GM12878 (cell line): ENCODE measurements at regions not wholly inside any gene's neighbourhood (a gene's known extent, or its start where the extent isn't known, plus 50 kb on each side); places are given as distances from the start of the nearest gene placed in this dataset.

Experiments
- ATAC-seq: fragments of 200-7000 bp; cut with Tn5 transposase; 3 replicates; pipeline ENCODE4 v1.9.1; 2020; ENCODE audit warnings: mild to moderate bottlenecking, moderate library complexity
- BruUV-seq: library from RNA; stranded (reverse); fragments of 400-500 nt; replicated peaks from 2 replicates; lab custom pipeline; 2021; lab: Mats Ljungman, UMichigan
- CTCF ChIA-PET: fragments of 300-600 bp; sonication (Branson Sonifier 250); formaldehyde crosslinking; extraction: SDS; loops from one replicate; lab custom pipeline; 2021; ENCODE audit warnings: inconsistent platforms; lab: Yijun Ruan, JAX
- POLR2A ChIA-PET: fragments of 350-600 bp; formaldehyde crosslinking; extraction: SDS; loops from one replicate; lab custom pipeline; 2021; ENCODE audit warnings: inconsistent platforms; lab: Charles Lee
- RAD21 ChIA-PET: fragments of 300-600 bp; sonication (Branson Sonifier 250); formaldehyde crosslinking; loops from one replicate; lab custom pipeline; 2023; ENCODE audit warnings: antibody characterized with exemption; ENCODE audit not compliant: unreplicated experiment; lab: Charles Lee
- SMC1A ChIA-PET: fragments of 300-600 bp; sonication (Branson Sonifier 250); formaldehyde crosslinking; loops from one replicate; lab custom pipeline; 2023; ENCODE audit not compliant: unreplicated experiment, uncharacterized antibody; lab: Charles Lee
- DNase-seq: peaks from one replicate; pipeline ENCODE4 v3.0.0-alpha.2; 2011; ENCODE audit warnings: low read depth, low spot score
- FAIRE-seq: peaks from 3 replicates; lab custom pipeline; 2011; peaks lifted over from hg19 to GRCh38; lab: Jason Lieb, UNC
- H2AFZ ChIP-seq: 2 replicates; pipeline ENCODE4 v1.6.0; 2011; ENCODE audit warnings: low read depth, low read length, control low read depth; ENCODE audit not compliant: control insufficient read depth
- H3K27ac ChIP-seq: 2 replicates; pipeline ENCODE4 v1.5.1; 2011; ENCODE audit warnings: control low read depth; ENCODE audit not compliant: control insufficient read depth, insufficient read depth
- H3K27me3 ChIP-seq, 2 experiments: replicated peaks in 1 of 2; 2 replicates each; pipeline versions ENCODE4 v1.6.0 to v1.6.1; 2011; ENCODE audit warnings: low read length in 1 of 2; ENCODE audit not compliant: control insufficient read depth in 2 of 2, insufficient read depth in 2 of 2
- H3K36me3 ChIP-seq, 2 experiments: 2 replicates each; pipeline ENCODE4 v1.5.1; 2011; ENCODE audit warnings: low read length in 1 of 2; ENCODE audit not compliant: control insufficient read depth in 2 of 2, insufficient read depth in 2 of 2
- H3K4me1 ChIP-seq: 2 replicates; pipeline ENCODE4 v1.6.1; 2011; ENCODE audit warnings: mild to moderate bottlenecking, low read length, moderate library complexity, mixed read lengths; ENCODE audit not compliant: control insufficient read depth, insufficient read depth
- H3K4me2 ChIP-seq: 2 replicates; pipeline ENCODE4 v1.6.0; 2011; ENCODE audit warnings: control low read depth; ENCODE audit not compliant: control insufficient read depth, insufficient read depth
- H3K4me3 ChIP-seq: fragments of 200-600 bp; sonication (generic); 2 replicates; pipeline ENCODE4 v1.5.1; 2016
- H3K79me2 ChIP-seq: 2 replicates; pipeline ENCODE4 v1.6.0; 2011; ENCODE audit warnings: low read length; ENCODE audit not compliant: control insufficient read depth, insufficient read depth
- H3K9ac ChIP-seq: 2 replicates; pipeline ENCODE4 v1.8.0; 2011; ENCODE audit warnings: low read length, control low read depth, mixed read lengths; ENCODE audit not compliant: control insufficient read depth, insufficient read depth
- H3K9me3 ChIP-seq: replicated peaks from 3 replicates; pipeline ENCODE4 v1.5.1; 2011; ENCODE audit warnings: mild to moderate bottlenecking, low read length; ENCODE audit not compliant: control insufficient read depth, insufficient read depth
- H4K20me1 ChIP-seq: 2 replicates; pipeline ENCODE4 v1.6.0; 2011; ENCODE audit not compliant: control insufficient read depth, insufficient read depth
- CTCF ChIP-seq, 3 experiments: IDR thresholded peaks in 2 of 3; conservative IDR thresholded peaks in 1 of 3; 2 replicates each; pipeline ENCODE4 v1.5.1; 2011; ENCODE audit warnings: low read depth in 3 of 3, low read length in 3 of 3, mild to moderate bottlenecking in 3 of 3, control low read depth in 2 of 3, moderate library complexity in 2 of 3, inconsistent platforms in 1 of 3, mixed read lengths in 1 of 3; ENCODE audit not compliant: control insufficient read depth in 2 of 3, insufficient read depth in 1 of 3; ENCODE audit errors: extremely low read depth in 1 of 3
- CUX1 ChIP-seq: IDR thresholded peaks from 2 replicates; pipeline ENCODE4 v1.6.1; 2012; ENCODE audit warnings: improper control_type of control experiment, low read depth, low read length; ENCODE audit not compliant: insufficient replicate concordance
- KLF5 ChIP-seq: fragments of 450-650 bp; IDR thresholded peaks from 2 replicates; pipeline ENCODE4 v1.6.1; 2014; ENCODE audit warnings: mild to moderate bottlenecking; ENCODE audit not compliant: partially characterized antibody
- MLLT1 ChIP-seq: fragments of 450-650 bp; IDR thresholded peaks from 2 replicates; pipeline ENCODE4 v1.6.1; 2016; ENCODE audit warnings: mild to moderate bottlenecking
- MYC ChIP-seq: IDR thresholded peaks from 2 replicates; pipeline ENCODE4 v1.6.1; 2011; ENCODE audit warnings: mild to moderate bottlenecking, low read length, moderate library complexity, inconsistent platforms; ENCODE audit not compliant: insufficient read depth, insufficient replicate concordance, insufficient read length, severe bottlenecking
- POLR2AphosphoS5 ChIP-seq: IDR thresholded peaks from 2 replicates; pipeline ENCODE4 v1.6.1; 2011; ENCODE audit warnings: mild to moderate bottlenecking, low read length, inconsistent platforms
- RB1 ChIP-seq: fragments of 450-650 bp; formaldehyde crosslinking; IDR thresholded peaks from 2 replicates; pipeline ENCODE4 v1.6.1; 2017; ENCODE audit warnings: mild to moderate bottlenecking, borderline replicate concordance
- RELA ChIP-seq: fragments of 450-650 bp; IDR thresholded peaks from 2 replicates; pipeline ENCODE4 v1.8.0; 2014; ENCODE audit warnings: borderline replicate concordance; ENCODE audit not compliant: partially characterized antibody
- RELB ChIP-seq: fragments of 450-650 bp; IDR thresholded peaks from 2 replicates; pipeline ENCODE4 v1.6.1; 2017; ENCODE audit warnings: low read depth, mild to moderate bottlenecking, moderate library complexity
- SKIL ChIP-seq: fragments of 450-650 bp; IDR thresholded peaks from 2 replicates; pipeline ENCODE4 v1.6.1; 2017; ENCODE audit warnings: mild to moderate bottlenecking, low read depth, inconsistent platforms; ENCODE audit not compliant: poor library complexity, severe bottlenecking
- SMAD1 ChIP-seq: fragments of 450-650 bp; IDR thresholded peaks from 2 replicates; pipeline ENCODE4 v1.6.1; 2018; ENCODE audit warnings: mild to moderate bottlenecking, low read depth; ENCODE audit not compliant: partially characterized antibody
- SREBF1 ChIP-seq: IDR thresholded peaks from 2 replicates; pipeline ENCODE4 v1.6.1; 2012; ENCODE audit warnings: mild to moderate bottlenecking, low read length
- in situ Hi-C: fragments of 300-500 bp; cut with MboI; formaldehyde crosslinking; loops from 9 replicates; pipeline ENCODE4 v1.14.3; 2018; ENCODE audit warnings: mixed read lengths
- intact Hi-C: fragments of 100-400 bp; cut with micrococcal nuclease; formaldehyde crosslinking; loops from one replicate; pipeline ENCODE4 v1.14.2; 2022; ENCODE audit not compliant: unreplicated experiment

GRCh38 chr2:76558157-76558556, 847.4 kb upstream of the GCFC2 start:
- ChIA-PET CTCF (interaction anchor here (1.0 kb wide), 1 partner anchor 41 kb away, joined by 4 read pairs; no protein-coding TSS in a partner anchor), POLR2A (no interaction called here), RAD21 (no interaction called here), SMC1A (no interaction called here)
- intact Hi-C loops (no loop called here), in situ Hi-C loops (no loop called here)
- Histone ChIP-seq H2AFZ (no peak overlapping the region), H3K4me2 (no peak overlapping the region), H3K4me1 (no peaks in the 10 kb centered on the region), H3K79me2 (no peaks in the 10 kb centered on the region), H3K27me3 (no peaks in the 10 kb centered on the region), H3K27ac (no peak overlapping the region), H3K9ac (no peak overlapping the region), H3K9me3 (no peaks in the 10 kb centered on the region), H3K36me3 (no peaks in the 10 kb centered on the region), H3K4me3 (no peak overlapping the region), H4K20me1 (no peaks in the 10 kb centered on the region)
- FAIRE-seq (no peak), ATAC-seq (no peak), DNase-seq (no peak)
- no TSS peak for BruUV-seq
- no peak for TF ChIP-seq SREBF1
- no peak for TF ChIP-seq MYC
- no peak for TF ChIP-seq CUX1
- no peak for TF ChIP-seq RB1
- no peak for TF ChIP-seq SKIL
- no peak for TF ChIP-seq MLLT1
- no peak for TF ChIP-seq KLF5
- TF ChIP-seq SMAD1: no peak
- no peak for TF ChIP-seq RELA
- no peak for TF ChIP-seq RELB
- TF ChIP-seq POLR2AphosphoS5: no peak
- no peak for TF ChIP-seq CTCF (IDR thresholded peaks at IDR 0.05 in 2 of 3, conservative IDR thresholded peaks at IDR 0.05 in 1 of 3; ENCODE audit: control insufficient read depth in 2 of 3, extremely low read depth in 1 of 3, insufficient read depth in 1 of 3, low read depth in 3 of 3, low read length in 3 of 3)
